Body of pancreas (tissue), 4 donors: ENCODE measurements at regions not wholly inside any gene's neighbourhood (a gene's known extent, or its start where the extent isn't known, plus 50 kb on each side); places are given as distances from the start of the nearest gene placed in this dataset.

Source experiments
- CTCF ChIP-seq, 7 experiments: fragments of 450-650 bp in 4 of 7; fragments of 200-600 bp in 3 of 7; sonication (generic) in 3 of 7; IDR thresholded peaks; one replicate each; pipeline ENCODE4 v1.5.1; 2016 to 2019; ENCODE audit warnings: antibody characterized with exemption in 7 of 7
- POLR2A ChIP-seq, 3 donors: fragments of 450-650 bp; IDR thresholded peaks; one replicate each; pipeline ENCODE4 v1.6.1; 2016; ENCODE audit warnings: antibody characterized with exemption in 3 of 3, mild to moderate bottlenecking in 2 of 3

- TF ChIP-seq CTCF (IDR thresholded peaks at IDR 0.05) (no peak), POLR2A (IDR thresholded peaks at IDR 0.05) (no peak)
Observed at GRCh38 chr16:54829691-54830090, 101.0 kb upstream of the IRX5 start.
